ENCODE measurements at regions not wholly inside any gene's neighbourhood (a gene's known extent, or its start where the extent isn't known, plus 50 kb on each side); places are given as distances from the start of the nearest gene placed in this dataset.

GRCh38 chr1:207268753-207269511 is 52.5 kb upstream of the CD55 start:
- TF ChIP-seq, protein P1, sequence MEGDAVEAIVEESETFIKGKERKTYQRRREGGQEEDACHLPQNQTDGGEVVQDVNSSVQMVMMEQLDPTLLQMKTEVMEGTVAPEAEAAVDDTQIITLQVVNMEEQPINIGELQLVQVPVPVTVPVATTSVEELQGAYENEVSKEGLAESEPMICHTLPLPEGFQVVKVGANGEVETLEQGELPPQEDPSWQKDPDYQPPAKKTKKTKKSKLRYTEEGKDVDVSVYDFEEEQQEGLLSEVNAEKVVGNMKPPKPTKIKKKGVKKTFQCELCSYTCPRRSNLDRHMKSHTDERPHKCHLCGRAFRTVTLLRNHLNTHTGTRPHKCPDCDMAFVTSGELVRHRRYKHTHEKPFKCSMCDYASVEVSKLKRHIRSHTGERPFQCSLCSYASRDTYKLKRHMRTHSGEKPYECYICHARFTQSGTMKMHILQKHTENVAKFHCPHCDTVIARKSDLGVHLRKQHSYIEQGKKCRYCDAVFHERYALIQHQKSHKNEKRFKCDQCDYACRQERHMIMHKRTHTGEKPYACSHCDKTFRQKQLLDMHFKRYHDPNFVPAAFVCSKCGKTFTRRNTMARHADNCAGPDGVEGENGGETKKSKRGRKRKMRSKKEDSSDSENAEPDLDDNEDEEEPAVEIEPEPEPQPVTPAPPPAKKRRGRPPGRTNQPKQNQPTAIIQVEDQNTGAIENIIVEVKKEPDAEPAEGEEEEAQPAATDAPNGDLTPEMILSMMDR (IDR thresholded peaks at IDR 0.05), result no peak
- TF ChIP-seq POLR2A (IDR thresholded peaks at IDR 0.05; ENCODE audit: low read depth), result no peak
- no peak for TF ChIP-seq POLR2AphosphoS5 (IDR thresholded peaks at IDR 0.05)

Data from esophagus muscularis mucosa (tissue), 3 donors.